ENCODE measurements at regions not wholly inside any gene's neighbourhood (a gene's known extent, or its start where the extent isn't known, plus 50 kb on each side); places are given as distances from the start of the nearest gene placed in this dataset.

- H3K4me3 ChIP-seq, result no peak overlapping the region
- intact Hi-C loops (cut with DNase I), result no loop called here
These were observed 116.6 kb upstream of the LCORL start for GRCh38 chr4:18138076-18138665.

GRCh38 chr4:18134111-18134510, 112.6 kb upstream of the LCORL start:
- H3K27me3 ChIP-seq, result no peaks in the 10 kb centered on the region
- no peaks in the 10 kb centered on the region for H3K36me3 ChIP-seq
- H3K4me3 ChIP-seq, result no peak overlapping the region
- no peak for DNase-seq
- no peak for TF ChIP-seq POLR2AphosphoS5 (IDR thresholded peaks at IDR 0.05)
- no peak for TF ChIP-seq CTCF (IDR thresholded peaks at IDR 0.05)
- no peak for TF ChIP-seq EP300 (IDR thresholded peaks at IDR 0.05)
- TF ChIP-seq POLR2A (IDR thresholded peaks at IDR 0.05), result no peak
- no peak overlapping the region for H3K27ac ChIP-seq
- no peaks in the 10 kb centered on the region for H3K9me3 ChIP-seq
- H3K4me1 ChIP-seq, result no peaks in the 10 kb centered on the region
- intact Hi-C loops (cut with DNase I), result no loop called here

More at GRCh38 chr4:18138076-18138665, 116.6 kb upstream of the LCORL start:
- Histone ChIP-seq H3K27ac (no peak overlapping the region), H3K27me3 (no peaks in the 10 kb centered on the region), H3K36me3 (no peaks in the 10 kb centered on the region), H3K4me1 (no peaks in the 10 kb centered on the region), H3K9me3 (no peaks in the 10 kb centered on the region)
- no peak for DNase-seq
- WGBS, 2 donors, result 71 to 89% methylated on average over 9 of the region's 9 CpGs
- TF ChIP-seq CTCF (IDR thresholded peaks at IDR 0.05), result no peak
- no peak for TF ChIP-seq EP300 (IDR thresholded peaks at IDR 0.05)
- no peak for TF ChIP-seq POLR2A (IDR thresholded peaks at IDR 0.05)
- no peak for TF ChIP-seq POLR2AphosphoS5 (IDR thresholded peaks at IDR 0.05)

GRCh38 chr4:18130256-18130655, 108.7 kb upstream of the LCORL start:
- Histone ChIP-seq H3K27me3 (no peaks in the 10 kb centered on the region), H3K4me1 (no peaks in the 10 kb centered on the region), H3K4me3 (no peak overlapping the region), H3K27ac (no peak overlapping the region), H3K9me3 (no peaks in the 10 kb centered on the region), H3K36me3 (no peaks in the 10 kb centered on the region)
- DNase-seq, result no peak
- intact Hi-C loops (cut with DNase I), result no loop called here
- 94 to 97% methylated on average over 3 of the region's 3 CpGs for WGBS, 2 donors
- TF ChIP-seq EP300 (IDR thresholded peaks at IDR 0.05) (no peak), POLR2AphosphoS5 (IDR thresholded peaks at IDR 0.05) (no peak), CTCF (IDR thresholded peaks at IDR 0.05) (no peak)

- no peak for DNase-seq
- no peak overlapping the region for H3K27ac ChIP-seq
- intact Hi-C loops (cut with DNase I), result no loop called here
- H3K9me3 ChIP-seq, result no peaks in the 10 kb centered on the region
- no peaks in the 10 kb centered on the region for H3K4me1 ChIP-seq
- H3K36me3 ChIP-seq, result no peaks in the 10 kb centered on the region
- H3K27me3 ChIP-seq, result no peaks in the 10 kb centered on the region
- TF ChIP-seq EP300 (IDR thresholded peaks at IDR 0.05) (no peak), CTCF (IDR thresholded peaks at IDR 0.05) (no peak), POLR2AphosphoS5 (IDR thresholded peaks at IDR 0.05) (no peak), POLR2A (IDR thresholded peaks at IDR 0.05) (no peak)
- H3K4me3 ChIP-seq, result no peak overlapping the region
These were observed 106.7 kb upstream of the LCORL start for GRCh38 chr4:18128241-18128640.

GRCh38 chr4:18127030-18127429, 105.5 kb upstream of the LCORL start:
- intact Hi-C loops (cut with DNase I), result no loop called here
- H3K4me3 ChIP-seq, result no peak overlapping the region
- no peak for TF ChIP-seq POLR2AphosphoS5 (IDR thresholded peaks at IDR 0.05)
- no peaks in the 10 kb centered on the region for H3K27me3 ChIP-seq
- H3K27ac ChIP-seq, result no peak overlapping the region
- H3K9me3 ChIP-seq, result no peaks in the 10 kb centered on the region
- DNase-seq, result no peak
- no peaks in the 10 kb centered on the region for H3K36me3 ChIP-seq
- no peaks in the 10 kb centered on the region for H3K4me1 ChIP-seq
- 50 to 63% methylated on average over 3 of the region's 3 CpGs for WGBS, 2 donors

Measured in sigmoid colon (tissue), 6 donors.